ENCODE measurements at regions not wholly inside any gene's neighbourhood (a gene's known extent, or its start where the extent isn't known, plus 50 kb on each side); places are given as distances from the start of the nearest gene placed in this dataset.

- Histone ChIP-seq H3K9me2 (ENCODE audit: insufficient read depth) (no peaks in the 10 kb centered on the region), H3K4me2 (ENCODE audit: low read length) (no peak overlapping the region), H3K27me3 (ENCODE audit: insufficient read depth, low read length) (no peaks in the 10 kb centered on the region), H3K9ac (ENCODE audit: low read length) (no peak overlapping the region), H3K36me3 (ENCODE audit: control insufficient read depth in 1 of 2, insufficient read depth in 2 of 2, low read length in 2 of 2) (no peaks in the 10 kb centered on the region), H3K4me3 (replicated peaks in 1 of 2; ENCODE audit: low read depth in 1 of 2, low read length in 2 of 2) (no peak overlapping the region), H3K4me1 (ENCODE audit: control insufficient read depth in 1 of 2, insufficient read depth in 2 of 2, low read length in 2 of 2) (peaks cover 0 to 7% of the 10 kb centered on the region in 2 experiments; a peak in 1 of 4 replicates), H3K79me2 (ENCODE audit: insufficient read depth, low read length) (no peaks in the 10 kb centered on the region), H4K20me1 (ENCODE audit: insufficient read depth) (no peaks in the 10 kb centered on the region), H3K9me3 (ENCODE audit: control insufficient read depth in 1 of 2, insufficient read depth in 1 of 2, low read depth in 1 of 2, low read length in 2 of 2) (0 out of 4 replicates have a peak, but pooled peaks cover 0 to 3% of the 10 kb centered on the region in 2 experiments), H3K27ac (ENCODE audit: low read depth, low read length) (no peak overlapping the region), H2AFZ (ENCODE audit: low read depth, low read length, poor library complexity, severe bottlenecking) (no peak overlapping the region)
- RAD21 ChIA-PET (ENCODE audit: low non-redundant PET in 1 of 2, low total read pairs in 2 of 2, uncharacterized antibody in 2 of 2, unreplicated experiment in 2 of 2), result no interaction called here
- intact Hi-C loops (cut with micrococcal nuclease), result no loop called here
- CTCF ChIA-PET, result no interaction called here
- BruUV-seq (replicated peaks), result no TSS peak
- POLR2A ChIA-PET, result no interaction called here
- DNase-seq (ENCODE audit: low read depth, low spot score) (no peak), ATAC-seq (no peak)
- TF ChIP-seq CBX3 (IDR thresholded peaks at IDR 0.05; ENCODE audit: low read depth) (no peak), EZH2 (IDR thresholded peaks at IDR 0.05) (no peak)
Measured at GRCh38 chr7:46294381-46294780, 373.3 kb upstream of the IGFBP3 start.

- no peaks in the 10 kb centered on the region for H3K9me2 ChIP-seq (ENCODE audit: insufficient read depth)
- no peak overlapping the region for H3K27ac ChIP-seq (ENCODE audit: low read depth, low read length)
- POLR2A ChIA-PET, result no interaction called here
- CTCF ChIA-PET, result no interaction called here
- H3K79me2 ChIP-seq (ENCODE audit: insufficient read depth, low read length), result no peaks in the 10 kb centered on the region
- no TSS peak for BruUV-seq (replicated peaks)
- intact Hi-C loops (cut with micrococcal nuclease), result no loop called here
- DNase-seq (ENCODE audit: low read depth, low spot score), result no peak
- H3K4me2 ChIP-seq (ENCODE audit: low read length), result no peak overlapping the region
- no peak overlapping the region for H2AFZ ChIP-seq (ENCODE audit: low read depth, low read length, poor library complexity, severe bottlenecking)
- H3K27me3 ChIP-seq (ENCODE audit: insufficient read depth, low read length), result no peaks in the 10 kb centered on the region
- RAD21 ChIA-PET (ENCODE audit: low non-redundant PET in 1 of 2, low total read pairs in 2 of 2, uncharacterized antibody in 2 of 2, unreplicated experiment in 2 of 2), result no interaction called here
- no peaks in the 10 kb centered on the region for H3K9me3 ChIP-seq (ENCODE audit: control insufficient read depth in 1 of 2, insufficient read depth in 1 of 2, low read depth in 1 of 2, low read length in 2 of 2)
- no peak for ATAC-seq
- H3K36me3 ChIP-seq (ENCODE audit: control insufficient read depth in 1 of 2, insufficient read depth in 2 of 2, low read length in 2 of 2), result no peaks in the 10 kb centered on the region
- H3K9ac ChIP-seq (ENCODE audit: low read length), result no peak overlapping the region
- peaks cover 0 to 7% of the 10 kb centered on the region in 2 experiments; a peak in 1 of 4 replicates for H3K4me1 ChIP-seq (ENCODE audit: control insufficient read depth in 1 of 2, insufficient read depth in 2 of 2, low read length in 2 of 2)
- no peaks in the 10 kb centered on the region for H4K20me1 ChIP-seq (ENCODE audit: insufficient read depth)
- H3K4me3 ChIP-seq (replicated peaks in 1 of 2; ENCODE audit: low read depth in 1 of 2, low read length in 2 of 2), result no peak overlapping the region
- TF ChIP-seq CEBPB (IDR thresholded peaks at IDR 0.05; ENCODE audit: low read depth) (no peak), SRF (IDR thresholded peaks at IDR 0.05; ENCODE audit: low read depth) (no peak), POLR2A (IDR thresholded peaks at IDR 0.05; ENCODE audit: borderline replicate concordance, extremely low read depth, insufficient read depth, insufficient read length) (no peak), CBX3 (IDR thresholded peaks at IDR 0.05; ENCODE audit: low read depth) (no peak), EGR1 (IDR thresholded peaks at IDR 0.05; ENCODE audit: low read depth) (no peak), EZH2phosphoT487 (IDR thresholded peaks at IDR 0.05; ENCODE audit: borderline replicate concordance) (no peak), ZFX (IDR thresholded peaks at IDR 0.05) (no peak), JUND (IDR thresholded peaks at IDR 0.05) (no peak), SP1 (IDR thresholded peaks at IDR 0.05; ENCODE audit: low read depth) (no peak), RAD21 (IDR thresholded peaks at IDR 0.05; ENCODE audit: low read depth) (no peak), ZNF274 (IDR thresholded peaks at IDR 0.05; ENCODE audit: low read depth, low read length) (no peak), POLR2AphosphoS5 (IDR thresholded peaks at IDR 0.05; ENCODE audit: low read depth, low read length) (no peak), REST (IDR thresholded peaks at IDR 0.05; ENCODE audit: low read depth) (no peak), TCF7L2 (IDR thresholded peaks at IDR 0.05; ENCODE audit: borderline replicate concordance, extremely low read depth, insufficient read depth, insufficient read length) (no peak), FOSL1 (IDR thresholded peaks at IDR 0.05; ENCODE audit: low read depth) (no peak)
- TF ChIP-seq, protein P1, sequence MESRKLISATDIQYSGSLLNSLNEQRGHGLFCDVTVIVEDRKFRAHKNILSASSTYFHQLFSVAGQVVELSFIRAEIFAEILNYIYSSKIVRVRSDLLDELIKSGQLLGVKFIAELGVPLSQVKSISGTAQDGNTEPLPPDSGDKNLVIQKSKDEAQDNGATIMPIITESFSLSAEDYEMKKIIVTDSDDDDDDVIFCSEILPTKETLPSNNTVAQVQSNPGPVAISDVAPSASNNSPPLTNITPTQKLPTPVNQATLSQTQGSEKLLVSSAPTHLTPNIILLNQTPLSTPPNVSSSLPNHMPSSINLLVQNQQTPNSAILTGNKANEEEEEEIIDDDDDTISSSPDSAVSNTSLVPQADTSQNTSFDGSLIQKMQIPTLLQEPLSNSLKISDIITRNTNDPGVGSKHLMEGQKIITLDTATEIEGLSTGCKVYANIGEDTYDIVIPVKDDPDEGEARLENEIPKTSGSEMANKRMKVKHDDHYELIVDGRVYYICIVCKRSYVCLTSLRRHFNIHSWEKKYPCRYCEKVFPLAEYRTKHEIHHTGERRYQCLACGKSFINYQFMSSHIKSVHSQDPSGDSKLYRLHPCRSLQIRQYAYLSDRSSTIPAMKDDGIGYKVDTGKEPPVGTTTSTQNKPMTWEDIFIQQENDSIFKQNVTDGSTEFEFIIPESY (IDR thresholded peaks at IDR 0.05; ENCODE audit: extremely low read depth, insufficient replicate concordance, low read length), result no peak
- TF ChIP-seq, protein P2, sequence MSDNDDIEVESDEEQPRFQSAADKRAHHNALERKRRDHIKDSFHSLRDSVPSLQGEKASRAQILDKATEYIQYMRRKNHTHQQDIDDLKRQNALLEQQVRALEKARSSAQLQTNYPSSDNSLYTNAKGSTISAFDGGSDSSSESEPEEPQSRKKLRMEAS (IDR thresholded peaks at IDR 0.05), result no peak
Measured at GRCh38 chr7:46292741-46293140, 371.7 kb upstream of the IGFBP3 start.
